ENCODE measurements at regions not wholly inside any gene's neighbourhood (a gene's known extent, or its start where the extent isn't known, plus 50 kb on each side); places are given as distances from the start of the nearest gene placed in this dataset.
"Not testable (repeated sequence)": the region's sequence is repeated elsewhere in the genome, so short reads cannot be mapped to it uniquely, and the experiment has no call there.

DNA sequence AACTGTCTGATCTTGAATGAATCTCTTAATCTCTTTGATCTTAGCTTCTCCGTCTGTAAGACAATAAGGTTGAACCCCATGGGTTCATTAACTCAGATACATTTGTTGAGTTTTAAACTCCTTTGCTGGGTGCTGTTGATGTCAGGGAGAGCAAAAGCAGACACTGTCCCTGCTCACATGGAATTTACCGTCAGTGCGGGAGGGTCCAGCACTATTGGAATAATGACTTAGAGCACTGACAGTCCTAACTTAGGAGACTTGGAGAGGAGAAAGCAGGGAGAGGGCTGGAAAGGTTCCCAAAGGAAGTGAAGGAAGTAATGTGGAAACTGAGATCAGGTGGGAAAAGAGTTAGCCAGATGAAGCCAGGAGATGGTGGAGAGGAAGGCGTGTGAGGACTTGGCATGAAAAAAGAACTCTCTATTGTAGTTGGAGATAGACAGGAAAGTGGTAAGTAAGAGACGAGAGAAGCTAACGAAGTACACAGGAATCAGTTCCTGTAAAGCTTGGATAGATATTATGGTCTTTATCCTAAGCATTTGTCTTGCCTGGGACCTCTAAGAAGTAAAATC, 141.4 kb upstream of the SERTAD2 start:
- no peak for DNase-seq (ENCODE audit: low read depth)

DNA sequence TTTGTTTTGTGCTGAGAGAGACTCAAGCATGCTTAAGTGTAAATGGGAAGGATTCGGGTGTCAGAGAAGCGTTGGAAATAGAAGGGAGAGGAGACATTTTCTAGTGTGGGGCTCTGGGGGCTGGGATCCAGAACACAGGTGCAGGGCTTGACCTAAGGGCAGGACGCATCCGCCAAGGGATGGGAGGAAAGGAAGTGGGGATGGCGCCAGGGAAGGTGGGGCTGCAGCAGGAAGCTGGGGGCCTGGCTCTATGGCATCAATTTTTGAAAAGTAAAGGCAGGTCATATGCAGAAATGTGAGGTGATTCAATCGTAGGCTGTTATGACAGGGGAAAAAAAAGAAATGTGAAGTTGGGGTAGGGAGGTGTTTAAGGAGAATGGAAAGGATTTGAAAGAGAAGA, 143.2 kb upstream of the SERTAD2 start:
- no peak for DNase-seq (ENCODE audit: low read depth)

DNA sequence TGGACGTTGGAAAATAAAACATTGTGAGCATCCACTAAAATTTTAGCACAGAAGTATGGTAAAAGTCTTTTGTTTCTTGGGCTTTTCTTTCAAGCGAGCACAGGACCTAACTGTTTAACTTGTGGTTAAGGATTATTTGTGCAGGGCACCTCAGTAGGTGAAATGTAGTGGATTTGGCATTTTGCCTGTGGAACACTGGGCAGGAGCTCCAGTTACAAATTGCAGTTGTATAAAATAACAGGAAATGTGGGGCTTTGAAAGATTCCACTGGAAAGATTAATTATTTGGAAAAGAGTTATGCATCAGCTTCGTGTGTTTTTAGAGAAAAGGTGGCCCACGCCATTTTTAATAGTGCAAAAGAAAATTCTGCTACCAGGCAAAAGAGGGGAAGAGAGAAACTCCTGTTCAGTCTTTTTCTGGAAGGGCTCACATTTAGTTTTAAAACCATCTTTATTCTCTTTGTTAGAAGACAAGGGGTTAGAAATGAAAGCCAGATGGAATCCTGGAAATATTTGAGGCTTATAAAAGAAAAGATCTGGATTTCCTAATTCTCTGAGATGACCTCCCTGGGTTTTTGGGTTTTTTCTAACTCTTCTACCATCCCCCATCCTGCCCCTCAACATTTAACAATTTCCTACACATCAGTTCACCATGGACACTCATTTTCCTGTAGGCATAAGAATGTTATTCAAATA, 144.3 kb upstream of the SERTAD2 start:
- DNase-seq (ENCODE audit: low read depth): peak; percentile 56

DNA sequence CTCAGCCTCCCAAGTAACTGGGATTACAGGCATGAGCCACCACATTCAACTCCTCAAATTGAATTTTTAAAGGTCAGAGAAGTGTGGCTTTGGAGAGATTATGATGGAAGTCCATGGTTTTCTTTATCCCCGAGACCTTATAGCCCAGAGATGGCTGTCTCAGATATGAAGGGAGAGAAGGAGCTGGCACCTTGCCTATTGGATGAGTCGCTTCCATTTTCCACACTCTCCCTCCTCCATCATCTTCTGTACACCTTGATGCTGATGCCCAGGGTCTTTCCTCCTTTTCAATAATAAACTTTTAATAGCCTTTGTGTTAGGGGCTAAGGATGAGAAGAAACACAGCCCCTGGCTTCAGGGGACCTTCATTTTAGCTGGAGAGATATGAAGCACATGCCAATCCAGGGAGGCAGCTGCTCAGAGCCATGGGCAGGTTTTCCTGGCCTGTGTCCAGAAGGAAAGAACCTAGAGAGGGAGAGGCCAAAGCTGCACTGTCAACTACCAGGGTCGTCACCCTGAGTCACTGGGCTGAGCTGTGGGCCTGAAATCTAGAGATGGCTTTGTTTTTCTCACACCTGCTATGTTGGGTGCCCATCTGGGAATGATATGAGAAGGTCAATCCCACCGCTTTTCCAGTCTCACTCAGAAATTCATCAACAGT, 146.0 kb upstream of the SERTAD2 start:
- no peak for DNase-seq (ENCODE audit: low read depth)

DNA sequence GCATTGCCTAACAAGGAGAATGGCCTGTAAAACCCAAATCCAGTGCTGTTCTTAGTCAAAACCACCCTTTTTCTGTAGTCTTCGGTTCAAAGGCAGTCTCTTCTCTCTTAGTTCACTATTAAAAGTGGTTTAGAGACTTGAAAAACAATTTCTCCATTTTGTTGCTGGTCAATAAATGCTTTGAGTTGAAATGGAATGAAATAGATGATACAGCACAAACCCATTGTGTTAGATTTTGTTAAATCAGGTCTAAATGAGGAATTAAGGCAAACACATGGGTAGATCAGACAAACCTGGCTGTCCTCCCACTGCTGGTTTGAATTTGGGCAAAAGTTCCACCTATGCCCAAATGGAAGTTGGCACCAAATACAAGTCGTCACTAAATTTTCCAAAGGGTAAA, 150.1 kb upstream of the SERTAD2 start:
- DNase-seq (ENCODE audit: low read depth): no peak

DNA sequence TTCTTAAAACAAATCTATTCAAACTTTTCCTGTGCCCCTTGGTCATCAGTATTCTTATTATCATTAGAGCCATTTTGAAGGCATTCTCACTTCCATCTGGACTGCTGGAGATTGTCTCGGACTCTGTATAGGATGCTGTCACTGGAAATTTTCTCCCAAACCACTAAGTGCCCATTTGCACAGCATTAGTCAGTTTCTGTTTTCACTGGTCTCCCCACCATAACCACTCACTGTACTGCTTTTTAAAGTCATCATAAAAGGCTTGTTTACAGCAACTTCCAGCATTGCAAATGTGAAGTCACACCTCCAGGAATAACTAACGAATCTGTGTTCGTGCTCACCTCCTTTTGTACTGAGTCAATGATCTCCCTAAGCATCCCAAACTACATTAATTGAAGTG, 150.9 kb upstream of the SERTAD2 start:
- no peak for DNase-seq (ENCODE audit: low read depth)

DNA sequence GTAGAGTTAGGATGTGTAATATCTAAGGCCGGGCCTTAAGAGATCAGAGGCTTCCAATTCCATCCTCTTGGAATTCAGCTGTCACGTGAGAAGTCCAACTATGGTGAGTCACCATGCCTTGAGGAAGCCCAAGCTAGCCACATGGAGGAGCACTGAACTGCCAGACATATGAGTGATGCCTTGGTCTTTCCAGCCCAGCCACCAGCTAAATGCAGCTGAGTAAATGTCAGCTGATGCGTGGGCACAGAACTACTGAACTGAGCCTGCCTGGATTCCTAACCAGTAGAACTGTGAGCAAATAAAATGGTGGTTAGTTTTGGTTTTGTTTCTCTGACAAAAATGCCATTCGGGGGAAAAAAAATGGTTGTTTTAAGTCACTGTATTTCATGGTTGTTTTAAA, 153.7 kb upstream of the SERTAD2 start:
- DNase-seq (ENCODE audit: low read depth): peak; percentile 98

DNA sequence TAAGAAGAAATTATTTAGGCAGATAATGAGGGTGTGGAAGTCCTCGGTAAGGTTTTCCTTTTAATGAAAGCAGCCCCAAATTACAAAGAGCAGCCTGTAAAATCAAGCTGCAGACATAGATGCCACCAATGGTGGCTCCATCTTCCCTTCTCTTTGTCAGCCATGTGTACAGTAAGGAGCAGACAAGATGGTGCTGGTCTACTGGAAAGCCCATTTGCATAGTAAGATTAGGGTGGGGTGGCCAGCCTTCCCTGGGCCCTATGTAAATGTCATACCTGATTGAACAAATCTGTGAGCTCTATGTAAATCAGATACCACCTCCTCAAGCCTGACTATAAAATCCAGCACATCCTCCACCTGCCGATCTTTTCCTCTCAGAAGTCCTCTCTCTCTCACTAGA, 154.4 kb upstream of the SERTAD2 start:
- no peak for DNase-seq (ENCODE audit: low read depth)

DNA sequence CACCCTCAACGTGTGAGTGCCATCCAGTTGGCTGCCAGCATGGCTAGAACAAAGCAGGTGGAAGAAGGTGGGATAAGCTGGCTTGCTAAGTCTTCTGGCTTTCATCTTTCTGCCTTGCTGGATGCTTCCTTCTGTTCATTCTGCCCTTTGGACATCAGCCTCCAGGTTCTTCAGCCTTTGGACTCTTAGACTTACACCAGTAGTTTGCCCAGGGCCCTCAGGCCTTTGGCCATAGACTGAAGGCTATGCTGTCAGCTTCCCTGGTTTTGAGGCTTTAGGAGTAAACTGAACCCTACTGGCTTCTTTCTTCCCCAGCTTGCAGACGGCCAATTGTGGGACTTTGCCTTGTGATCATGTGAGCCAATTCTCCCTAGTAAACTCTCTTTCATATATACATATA, 155.0 kb upstream of the SERTAD2 start:
- no peak for DNase-seq (ENCODE audit: low read depth)

DNA sequence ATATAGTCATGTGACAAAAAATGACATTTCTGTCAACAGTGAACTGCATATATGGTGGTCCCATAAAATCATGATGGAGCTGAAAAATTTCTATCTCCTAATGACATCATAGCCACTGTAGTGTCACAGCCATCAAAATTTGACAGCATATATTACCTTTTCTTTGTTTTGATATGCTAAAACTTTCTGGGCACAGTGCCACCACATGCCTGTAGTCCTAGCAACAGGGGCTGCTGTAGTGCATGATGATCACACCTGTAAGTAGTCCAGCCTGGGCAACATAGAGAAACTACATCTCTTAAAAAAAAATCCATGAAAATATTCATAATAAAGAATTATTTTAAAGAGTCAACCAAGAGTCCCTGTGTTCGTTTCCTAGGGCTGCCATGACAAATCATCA, 155.5 kb upstream of the SERTAD2 start:
- DNase-seq (ENCODE audit: low read depth): no peak

DNA sequence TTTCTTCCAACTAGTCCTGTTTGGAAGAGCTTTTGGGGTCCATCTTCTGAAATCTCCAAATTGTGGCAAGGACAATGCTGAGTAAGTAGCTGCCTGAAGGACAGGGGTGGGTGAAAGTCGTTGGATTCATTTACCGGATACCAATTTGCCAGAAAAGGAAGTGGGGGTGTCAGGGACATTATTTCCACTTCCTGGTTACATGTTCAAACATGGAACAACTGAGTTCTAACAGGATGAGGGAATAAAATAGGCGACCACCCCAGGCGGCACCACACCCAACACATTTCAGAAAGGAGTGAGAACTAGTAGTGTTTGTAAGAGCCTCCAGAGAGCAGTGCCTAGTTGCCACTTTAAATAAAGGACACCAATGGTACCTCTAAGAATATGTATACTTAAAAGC, 158.6 kb upstream of the SERTAD2 start:
- no peak for DNase-seq (ENCODE audit: low read depth)

DNA sequence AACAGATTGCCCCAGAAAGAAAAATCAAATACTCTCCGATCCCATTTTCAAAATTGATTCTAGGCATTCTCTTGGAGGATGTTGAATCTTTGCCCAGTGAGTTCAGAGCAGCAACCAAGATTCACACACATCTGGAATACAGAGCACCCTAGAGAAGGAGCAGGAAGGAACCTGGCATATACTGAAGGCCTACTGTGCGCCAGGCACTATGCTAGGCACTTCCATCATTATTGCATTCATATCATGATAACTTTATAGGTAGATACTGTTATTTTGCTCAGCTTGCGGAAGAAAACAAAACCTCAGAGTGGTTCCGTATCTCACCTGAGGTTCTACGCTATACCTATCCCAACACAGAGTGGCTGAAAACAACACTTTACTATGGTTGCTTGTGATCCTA, 160.3 kb upstream of the SERTAD2 start:
- no peak for DNase-seq (ENCODE audit: low read depth)

DNA sequence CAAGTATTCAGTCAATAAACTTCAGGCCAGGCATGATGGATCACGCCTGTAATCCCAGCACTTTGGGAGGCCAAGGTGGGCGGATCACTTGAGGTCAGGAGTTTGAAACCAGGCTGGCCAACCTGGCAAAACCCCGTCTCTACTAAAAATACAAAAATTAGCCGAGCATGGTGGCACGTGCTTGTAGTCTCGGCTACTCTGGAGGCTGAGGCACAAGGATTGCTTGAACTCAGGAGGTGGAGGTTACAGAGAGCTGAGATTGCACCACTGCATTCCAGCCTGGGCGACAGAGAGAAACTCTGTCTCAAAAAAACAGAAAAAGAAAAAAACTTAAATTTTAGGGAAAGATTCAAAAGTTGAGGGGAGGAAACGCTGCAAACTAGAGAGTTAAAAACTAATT, 162.8 kb upstream of the SERTAD2 start:
- DNase-seq (ENCODE audit: low read depth): not testable (repeated sequence)

DNA sequence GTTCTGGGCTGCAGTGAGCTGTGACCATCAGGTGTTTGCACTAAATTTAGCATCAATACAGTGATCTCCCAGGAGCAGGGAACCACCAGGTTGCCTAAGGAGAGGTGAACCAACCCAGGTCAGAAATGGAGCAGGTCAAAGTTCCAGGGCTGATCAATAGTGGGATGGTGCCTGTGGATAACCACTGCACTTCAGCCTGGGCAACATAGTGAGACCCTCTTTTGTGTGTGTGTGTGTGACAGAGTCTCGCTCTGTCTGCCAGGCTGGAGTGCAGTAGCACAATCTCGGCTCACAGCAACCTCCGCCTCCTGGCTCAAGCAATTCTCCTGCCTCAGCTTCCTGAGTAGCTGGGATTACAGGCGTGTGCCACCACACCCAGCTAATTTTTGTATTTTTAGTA, 163.7 kb upstream of the SERTAD2 start:
- DNase-seq (ENCODE audit: low read depth): no peak

DNA sequence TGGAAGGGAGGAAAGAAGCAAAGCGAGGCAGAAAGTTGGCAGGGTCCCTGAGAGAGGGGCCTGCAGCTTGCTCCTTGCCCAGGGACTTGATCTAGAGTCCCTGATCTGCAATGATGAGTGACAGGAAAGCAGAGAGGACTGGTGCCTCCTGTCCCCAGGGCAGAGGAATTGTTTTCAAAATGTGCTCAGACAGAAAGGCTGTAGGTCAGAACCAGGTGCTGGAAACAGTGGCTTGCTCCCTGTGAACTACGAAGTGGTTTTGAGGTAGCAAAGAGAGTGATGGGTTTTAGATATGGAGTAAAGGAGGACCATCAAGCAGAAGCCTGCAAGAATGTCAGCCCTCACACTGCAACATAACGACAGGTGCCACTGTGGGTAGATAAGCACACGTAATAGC, 164.9 kb upstream of the SERTAD2 start:
- DNase-seq (ENCODE audit: low read depth): no peak

DNA sequence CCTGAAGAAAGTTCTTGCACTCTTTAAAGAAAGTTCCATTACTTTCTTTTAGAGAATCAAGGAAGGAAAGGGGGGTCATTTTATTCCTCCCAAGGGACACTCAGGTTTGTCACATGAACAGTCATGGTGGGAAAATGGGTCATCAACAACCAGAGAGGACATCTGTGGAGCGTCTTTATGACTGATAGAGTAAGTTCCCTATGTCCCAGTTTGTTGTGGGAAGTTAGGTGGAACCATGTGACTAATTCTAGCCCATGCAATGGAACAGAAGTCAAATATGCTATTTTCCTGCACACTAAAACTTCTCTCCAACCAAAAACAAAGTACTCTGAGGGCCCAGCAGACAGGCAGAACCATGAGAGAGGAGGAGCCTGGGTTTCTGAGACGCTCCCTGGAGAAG, 165.6 kb upstream of the SERTAD2 start:
- no peak for DNase-seq (ENCODE audit: low read depth)

DNA sequence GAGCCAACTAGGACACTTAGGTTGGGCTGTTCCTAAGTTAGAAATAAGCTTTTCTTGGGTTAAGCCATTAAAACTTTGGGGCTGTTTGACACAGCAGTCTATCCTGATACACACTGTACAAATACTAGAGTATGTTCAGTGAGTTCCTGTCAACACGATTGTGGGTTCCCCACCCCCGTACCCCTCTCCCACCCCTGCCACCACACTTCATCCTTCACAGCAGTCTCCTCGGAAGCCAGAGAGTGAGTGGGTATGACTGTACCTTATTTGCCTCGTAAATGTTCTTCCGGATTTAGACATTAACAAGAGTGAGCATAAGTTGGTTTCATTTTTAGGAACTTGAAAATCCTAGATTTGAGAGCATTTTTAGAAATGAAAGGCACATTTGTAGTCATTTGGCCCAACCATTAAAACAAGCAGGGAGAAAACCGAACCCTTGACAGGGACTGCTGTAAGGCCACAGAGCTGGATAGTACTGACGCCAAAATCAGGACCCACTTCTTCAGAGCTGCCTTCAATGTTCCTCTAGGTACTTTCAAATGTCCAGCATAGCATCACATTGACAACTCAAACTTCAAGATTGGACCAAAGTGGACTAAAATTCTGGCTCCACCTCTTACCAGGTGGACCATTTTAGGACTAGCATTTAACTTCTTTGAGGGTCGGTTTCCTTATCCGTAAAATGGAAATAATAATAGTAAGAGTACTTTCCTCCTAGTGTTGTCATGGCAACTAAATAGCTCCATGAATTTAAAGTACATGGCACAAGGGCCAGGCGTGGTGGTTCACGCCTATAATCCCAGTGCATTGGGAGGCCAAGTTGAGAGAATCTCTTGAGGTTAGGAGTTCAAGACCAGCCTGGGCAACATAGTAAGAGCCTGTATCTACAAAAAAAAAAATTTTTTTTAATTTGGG, 166.3 kb upstream of the SERTAD2 start:
- no peak for DNase-seq (ENCODE audit: low read depth)

DNA sequence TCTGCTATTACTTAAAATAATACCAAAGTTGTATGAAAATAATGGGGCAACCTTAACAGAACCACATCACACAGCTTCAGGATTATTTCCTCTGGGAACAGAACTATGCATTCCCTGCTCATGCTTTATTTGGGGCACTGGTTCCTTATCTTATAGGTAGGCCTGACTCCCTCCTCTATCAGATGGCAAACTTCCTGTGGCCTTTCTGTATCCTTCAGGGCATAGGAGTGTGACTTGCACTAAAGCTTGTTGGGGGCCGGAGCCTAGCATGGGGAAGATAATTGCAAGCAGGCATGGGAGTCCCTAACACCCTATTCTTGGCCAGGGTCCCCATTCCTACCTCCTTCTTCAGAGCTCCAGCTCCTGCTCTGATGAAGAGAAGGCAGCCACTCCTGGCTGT, 167.2 kb upstream of the SERTAD2 start:
- DNase-seq (ENCODE audit: low read depth): no peak

DNA sequence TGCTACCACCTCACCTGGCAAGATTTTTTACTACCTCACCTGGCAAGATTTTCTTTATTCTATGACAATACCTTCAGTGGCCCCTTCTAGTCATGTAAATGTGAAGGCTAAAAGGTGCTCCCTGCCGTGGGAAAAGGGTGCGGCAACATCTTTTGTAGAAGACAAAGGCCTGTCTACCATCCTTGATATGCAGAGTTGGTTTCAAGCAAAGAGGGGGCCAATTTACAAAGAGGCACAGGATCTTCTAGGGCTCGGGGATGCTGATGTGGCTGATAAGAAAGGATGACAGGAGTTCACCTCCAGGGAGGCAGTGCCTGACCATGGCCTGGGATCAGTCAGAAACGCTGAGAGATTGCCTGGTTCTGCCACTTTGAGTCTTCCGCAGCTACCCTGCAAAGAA, 165.4 kb upstream of the SLC1A4 start:
- DNase-seq (ENCODE audit: low read depth): no peak

DNA sequence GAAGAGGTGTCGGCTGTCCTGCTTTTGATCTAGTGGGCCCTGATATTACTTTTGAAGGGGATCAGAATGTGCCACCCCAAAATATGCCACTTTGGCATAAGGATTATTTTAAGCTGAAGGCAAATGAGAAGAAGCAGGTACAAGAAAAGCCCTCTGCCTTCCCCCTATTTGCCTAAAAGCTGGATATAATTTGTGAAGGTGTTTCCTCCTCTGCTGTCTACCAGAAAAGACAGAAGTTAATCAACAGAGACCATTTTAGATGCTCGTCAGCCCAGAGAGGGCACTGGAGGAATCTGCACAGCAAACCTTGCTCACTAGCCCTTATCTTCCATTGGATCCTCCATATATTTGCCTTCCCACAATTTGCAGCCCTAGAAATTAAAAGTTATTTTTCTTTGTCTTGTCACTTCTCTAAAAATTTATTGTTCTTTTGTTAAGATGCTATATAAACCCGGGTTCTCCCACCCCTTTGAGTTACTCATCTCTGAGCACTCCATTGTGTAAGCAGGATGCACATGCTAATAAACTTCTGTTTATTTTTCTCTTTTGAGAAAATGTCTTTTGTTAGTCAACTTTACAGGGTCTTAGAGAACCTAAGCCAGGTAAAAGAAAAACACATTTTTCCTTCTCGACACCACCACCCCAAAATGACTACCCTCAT, 163.2 kb upstream of the SLC1A4 start:
- DNase-seq (ENCODE audit: low read depth): no peak

DNA sequence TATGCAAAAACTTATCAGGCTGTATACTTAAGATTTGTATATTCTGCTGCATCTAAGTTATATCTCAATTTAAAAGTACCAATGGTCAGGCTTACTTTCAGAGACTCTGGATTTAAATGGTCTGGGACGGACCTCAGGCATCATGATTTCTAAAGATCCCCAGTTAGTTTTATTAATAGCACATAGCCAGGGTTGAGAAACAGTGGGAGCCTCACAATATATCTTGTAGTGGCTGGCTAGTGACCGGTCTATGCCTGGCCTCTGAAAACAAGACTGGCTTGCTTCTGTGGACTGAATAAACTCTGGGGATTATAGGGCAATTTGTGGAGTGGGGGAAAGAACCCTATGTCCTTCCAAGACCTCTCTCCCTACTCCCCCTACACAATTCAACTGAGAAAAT, 162.5 kb upstream of the SLC1A4 start:
- DNase-seq (ENCODE audit: low read depth): no peak

DNA sequence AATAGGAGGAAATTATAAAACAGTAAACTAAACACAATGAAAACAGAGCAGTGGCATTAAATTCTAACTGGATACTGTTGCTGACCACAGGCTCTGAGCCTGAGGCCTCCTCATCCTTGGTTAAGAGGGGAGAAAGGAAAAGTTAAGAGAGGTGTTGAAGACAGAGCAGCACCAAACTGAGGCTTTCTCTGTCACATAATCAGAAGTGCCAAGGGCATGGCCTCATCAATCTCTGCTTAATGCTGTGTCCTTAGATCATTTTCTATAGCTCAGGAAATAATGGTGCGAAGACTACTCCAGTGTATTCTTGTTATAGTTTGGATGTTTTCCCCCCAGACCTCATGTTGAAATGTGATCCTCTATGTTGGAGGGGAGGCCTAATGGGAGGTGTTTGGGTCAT, 160.9 kb upstream of the SLC1A4 start:
- no peak for DNase-seq (ENCODE audit: low read depth)

All from iris pigment epithelial cell (primary cell).